ENCODE measurements at regions not wholly inside any gene's neighbourhood (a gene's known extent, or its start where the extent isn't known, plus 50 kb on each side); places are given as distances from the start of the nearest gene placed in this dataset.

DNA sequence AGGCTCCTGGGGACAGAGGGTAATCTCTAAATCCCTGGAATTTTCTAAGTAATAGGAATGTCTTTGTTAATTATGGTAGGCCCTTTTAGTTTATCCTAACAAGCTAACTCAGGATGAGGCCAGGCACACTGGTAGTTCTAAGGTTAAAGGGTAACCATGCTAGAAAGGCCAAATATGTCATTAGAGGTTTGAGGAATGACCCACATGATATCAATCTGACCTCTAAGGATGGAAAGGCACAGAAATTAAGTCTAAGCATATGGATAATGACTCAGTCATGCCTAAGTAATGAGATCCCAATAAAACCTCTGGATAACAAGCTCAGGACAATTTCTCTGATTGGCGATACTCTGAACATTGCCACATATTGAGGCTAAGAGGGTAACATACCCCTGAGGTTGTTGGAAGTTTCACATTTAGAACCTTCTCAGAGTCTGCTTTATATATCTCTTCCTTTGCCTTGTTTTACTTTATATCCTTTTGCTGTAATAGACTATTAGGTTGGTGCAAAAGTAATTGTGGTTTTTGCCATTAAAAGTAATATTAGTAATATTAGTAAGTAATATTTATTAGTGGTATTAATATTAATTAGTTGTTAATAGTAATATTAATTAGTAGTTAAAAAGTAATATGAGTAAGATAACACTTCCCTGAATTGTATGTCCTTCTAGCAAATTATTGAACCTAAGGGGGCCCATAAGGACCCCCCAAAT, 806.3 kb upstream of the GCFC2 start:
- TF ChIP-seq EZH2 (IDR thresholded peaks at IDR 0.05; ENCODE audit: low read length, unreplicated experiment) (no peak), EZH2phosphoT487 (IDR thresholded peaks at IDR 0.05; ENCODE audit: borderline replicate concordance, low read length) (no peak)
- TF ChIP-seq, protein P1, sequence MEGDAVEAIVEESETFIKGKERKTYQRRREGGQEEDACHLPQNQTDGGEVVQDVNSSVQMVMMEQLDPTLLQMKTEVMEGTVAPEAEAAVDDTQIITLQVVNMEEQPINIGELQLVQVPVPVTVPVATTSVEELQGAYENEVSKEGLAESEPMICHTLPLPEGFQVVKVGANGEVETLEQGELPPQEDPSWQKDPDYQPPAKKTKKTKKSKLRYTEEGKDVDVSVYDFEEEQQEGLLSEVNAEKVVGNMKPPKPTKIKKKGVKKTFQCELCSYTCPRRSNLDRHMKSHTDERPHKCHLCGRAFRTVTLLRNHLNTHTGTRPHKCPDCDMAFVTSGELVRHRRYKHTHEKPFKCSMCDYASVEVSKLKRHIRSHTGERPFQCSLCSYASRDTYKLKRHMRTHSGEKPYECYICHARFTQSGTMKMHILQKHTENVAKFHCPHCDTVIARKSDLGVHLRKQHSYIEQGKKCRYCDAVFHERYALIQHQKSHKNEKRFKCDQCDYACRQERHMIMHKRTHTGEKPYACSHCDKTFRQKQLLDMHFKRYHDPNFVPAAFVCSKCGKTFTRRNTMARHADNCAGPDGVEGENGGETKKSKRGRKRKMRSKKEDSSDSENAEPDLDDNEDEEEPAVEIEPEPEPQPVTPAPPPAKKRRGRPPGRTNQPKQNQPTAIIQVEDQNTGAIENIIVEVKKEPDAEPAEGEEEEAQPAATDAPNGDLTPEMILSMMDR (conservative IDR thresholded peaks at IDR 0.05; ENCODE audit: low read depth, low read length) = no peak
